ENCODE measurements at regions not wholly inside any gene's neighbourhood (a gene's known extent, or its start where the extent isn't known, plus 50 kb on each side); places are given as distances from the start of the nearest gene placed in this dataset.

GRCh38 chr5:180411948-180412347 is 58.8 kb upstream of the GFPT2 start:
- Histone ChIP-seq H3K4me2 (ENCODE audit: low read length) (no peak overlapping the region), H3K27me3 (ENCODE audit: insufficient read depth, low read length) (no peaks in the 10 kb centered on the region), H3K79me2 (ENCODE audit: insufficient read depth, low read length) (no peaks in the 10 kb centered on the region), H2AFZ (ENCODE audit: low read depth, low read length, poor library complexity, severe bottlenecking) (no peak overlapping the region), H3K9me2 (ENCODE audit: insufficient read depth) (no peaks in the 10 kb centered on the region), H3K4me3 (replicated peaks in 1 of 2; ENCODE audit: low read depth in 1 of 2, low read length in 2 of 2) (no peak overlapping the region), H3K36me3 (ENCODE audit: control insufficient read depth in 1 of 2, insufficient read depth in 2 of 2, low read length in 2 of 2) (no peaks in the 10 kb centered on the region), H3K9me3 (ENCODE audit: control insufficient read depth in 1 of 2, insufficient read depth in 1 of 2, low read depth in 1 of 2, low read length in 2 of 2) (no peaks in the 10 kb centered on the region), H3K27ac (ENCODE audit: low read depth, low read length) (no peak overlapping the region), H3K4me1 (ENCODE audit: control insufficient read depth in 1 of 2, insufficient read depth in 2 of 2, low read length in 2 of 2) (no peaks in the 10 kb centered on the region), H3K9ac (ENCODE audit: low read length) (no peak overlapping the region), H4K20me1 (ENCODE audit: insufficient read depth) (no peaks in the 10 kb centered on the region)
- RAD21 ChIA-PET (ENCODE audit: low non-redundant PET in 1 of 2, low total read pairs in 2 of 2, uncharacterized antibody in 2 of 2, unreplicated experiment in 2 of 2), result no interaction called here
- intact Hi-C loops (cut with micrococcal nuclease), result no loop called here
- BruUV-seq (replicated peaks), result no TSS peak
- no peak for DNase-seq (ENCODE audit: low read depth, low spot score)
- no peak for ATAC-seq
- TF ChIP-seq REST (IDR thresholded peaks at IDR 0.05; ENCODE audit: low read depth), result no peak
- no peak for TF ChIP-seq ZFX (IDR thresholded peaks at IDR 0.05)
- no peak for TF ChIP-seq SP1 (IDR thresholded peaks at IDR 0.05; ENCODE audit: low read depth)
- no peak for TF ChIP-seq EZH2 (IDR thresholded peaks at IDR 0.05)
- TF ChIP-seq SIN3A (IDR thresholded peaks at IDR 0.05; ENCODE audit: low read depth), result no peak
- no peak for TF ChIP-seq EGR1 (IDR thresholded peaks at IDR 0.05; ENCODE audit: low read depth)
- no peak for TF ChIP-seq MAX (IDR thresholded peaks at IDR 0.05)
- no peak for TF ChIP-seq ELF1 (IDR thresholded peaks at IDR 0.05; ENCODE audit: borderline replicate concordance, low read depth)
- no peak for TF ChIP-seq POLR2A (IDR thresholded peaks at IDR 0.05; ENCODE audit: borderline replicate concordance, extremely low read depth, insufficient read depth, insufficient read length)
- no peak for TF ChIP-seq ZNF274 (IDR thresholded peaks at IDR 0.05; ENCODE audit: low read depth, low read length)
- TF ChIP-seq ZBTB33 (IDR thresholded peaks at IDR 0.05; ENCODE audit: extremely low read depth, insufficient replicate concordance, low read length), result no peak
- TF ChIP-seq JUND (IDR thresholded peaks at IDR 0.05), result no peak
- no peak for TF ChIP-seq EZH2phosphoT487 (IDR thresholded peaks at IDR 0.05; ENCODE audit: borderline replicate concordance)
- TF ChIP-seq FOSL1 (IDR thresholded peaks at IDR 0.05; ENCODE audit: low read depth), result no peak
- CTCF ChIA-PET, result no interaction called here
- POLR2A ChIA-PET, result no interaction called here
